H1 (cell line): ENCODE measurements at regions not wholly inside any gene's neighbourhood (a gene's known extent, or its start where the extent isn't known, plus 50 kb on each side); places are given as distances from the start of the nearest gene placed in this dataset.

Experiments used
- CTCF ChIA-PET: fragments of 300-600 bp; sonication (Branson Sonifier 250); formaldehyde crosslinking; loops from one replicate; lab custom pipeline; 2021; ENCODE audit not compliant: partially characterized antibody; lab: Charles Lee
- POLR2A ChIA-PET: fragments of 300-600 bp; sonication (Branson Sonifier 250); formaldehyde crosslinking; loops from one replicate; lab custom pipeline; 2021; ENCODE audit warnings: inconsistent platforms; ENCODE audit not compliant: partially characterized antibody; lab: Charles Lee
- DNase-seq, 2 experiments: peaks; one replicate each; pipeline versions ENCODE4 v3.0.0 to v3.0.0-alpha.2; 2010 to 2022; ENCODE audit warnings: low spot score in 2 of 2, low read depth in 1 of 2, mixed read lengths in 1 of 2
- FAIRE-seq: peaks from 2 replicates; lab custom pipeline; 2011; peaks lifted over from hg19 to GRCh38; lab: Jason Lieb, UNC
- H2AFZ ChIP-seq: 2 replicates; pipeline ENCODE4 v1.8.1; 2012; ENCODE audit warnings: low read length, inconsistent platforms
- H2AK5ac ChIP-seq: 2 replicates; pipeline ENCODE4 v1.6.1; 2013; ENCODE audit warnings: low read depth, low read length
- H2BK120ac ChIP-seq: replicated peaks from 2 replicates; pipeline ENCODE3; 2013; ENCODE audit warnings: low read depth, low read length, inconsistent platforms
- H2BK12ac ChIP-seq: 2 replicates; pipeline ENCODE4 v1.6.1; 2013; ENCODE audit warnings: low read depth, low read length
- H2BK15ac ChIP-seq: 2 replicates; pipeline ENCODE4 v1.6.1; 2013; ENCODE audit warnings: low read length
- H2BK20ac ChIP-seq: 2 replicates; pipeline ENCODE4 v1.6.1; 2013; ENCODE audit warnings: low read length
- H2BK5ac ChIP-seq: 2 replicates; pipeline ENCODE4 v1.6.1; 2013; ENCODE audit warnings: low read depth, low read length
- H3K14ac ChIP-seq: 2 replicates; pipeline ENCODE4 v1.6.1; 2013; ENCODE audit warnings: inconsistent platforms; ENCODE audit not compliant: insufficient read length
- H3K18ac ChIP-seq: 2 replicates; pipeline ENCODE4 v1.6.1; 2013; ENCODE audit warnings: low read length; ENCODE audit errors: extremely low read depth
- H3K23ac ChIP-seq: 2 replicates; pipeline ENCODE4 v1.6.1; 2013; ENCODE audit warnings: inconsistent platforms; ENCODE audit not compliant: insufficient read length
- H3K23me2 ChIP-seq: 2 replicates; pipeline ENCODE4 v1.6.1; 2013; ENCODE audit warnings: low read depth, low read length
- H3K27ac ChIP-seq: 2 replicates; pipeline ENCODE4 v1.6.1; 2011; ENCODE audit warnings: low read depth, low read length, inconsistent platforms
- H3K27me3 ChIP-seq, 4 experiments: replicated peaks in 1 of 4; 1 replicate in 1 of 4; 2 replicates in 3 of 4; pipeline versions ENCODE4 v1.6.1 to v1.8.1; 2011 to 2013; ENCODE audit warnings: low read length in 3 of 4, mild to moderate bottlenecking in 3 of 4, inconsistent platforms in 2 of 4, mixed read lengths in 2 of 4, moderate library complexity in 1 of 4; ENCODE audit not compliant: control insufficient read depth in 3 of 4, insufficient read depth in 3 of 4; ENCODE audit errors: extremely low read depth in 1 of 4
- H3K36me3 ChIP-seq, 4 experiments: 2 replicates each; pipeline versions ENCODE4 v1.6.1 to v1.8.1; 2011 to 2013; ENCODE audit warnings: mild to moderate bottlenecking in 4 of 4, low read length in 3 of 4, moderate library complexity in 2 of 4, control low read depth in 1 of 4, inconsistent platforms in 1 of 4; ENCODE audit not compliant: insufficient read depth in 4 of 4, control insufficient read depth in 2 of 4
- H3K4ac ChIP-seq: replicated peaks from 2 replicates; pipeline ENCODE3; 2013; ENCODE audit warnings: low read length, low read depth, mixed read lengths, inconsistent platforms; ENCODE audit not compliant: insufficient read length
- H3K4me1 ChIP-seq, 4 experiments: replicated peaks in 1 of 4; 1 replicate in 1 of 4; 2 replicates in 3 of 4; pipeline versions ENCODE4 v1.6.1 to v1.8.1; 2011 to 2013; ENCODE audit warnings: low read length in 3 of 4, inconsistent platforms in 2 of 4, mixed read lengths in 1 of 4; ENCODE audit not compliant: insufficient read depth in 4 of 4, control insufficient read depth in 3 of 4
- H3K4me2 ChIP-seq, 2 experiments: 2 replicates each; pipeline versions ENCODE4 v1.6.1 to v1.8.1; 2011 to 2013; ENCODE audit warnings: low read depth in 2 of 2, low read length in 2 of 2, control low read depth in 1 of 2, inconsistent platforms in 1 of 2, mild to moderate bottlenecking in 1 of 2; ENCODE audit not compliant: insufficient read depth in 1 of 2
- H3K4me3 ChIP-seq, 4 experiments: fragments of 200-600, 300-600 bp in 1 of 4; sonication (generic), shearing (Covaris generic), sonication (Bioruptor Twin) in 1 of 4; 2 replicates each; pipeline versions ENCODE4 v1.5.1 to v1.8.1; 2011 to 2016; ENCODE audit warnings: low read length in 4 of 4, low read depth in 3 of 4, control low read depth in 2 of 4, inconsistent platforms in 2 of 4, mild to moderate bottlenecking in 2 of 4, mixed read lengths in 1 of 4, moderate library complexity in 1 of 4; ENCODE audit not compliant: insufficient read depth in 2 of 4; ENCODE audit errors: extremely low read depth in 1 of 4
- H3K56ac ChIP-seq: replicated peaks from 2 replicates; pipeline ENCODE3; 2013; ENCODE audit warnings: low read depth, mild to moderate bottlenecking, mixed read lengths, low read length, inconsistent platforms; ENCODE audit not compliant: insufficient read length
- H3K79me1 ChIP-seq: 2 replicates; pipeline ENCODE4 v1.6.1; 2013; ENCODE audit warnings: low read depth, low read length, control low read depth
- H3K79me2 ChIP-seq, 2 experiments: 2 replicates each; pipeline versions ENCODE4 v1.6.1 to v1.8.1; 2012 to 2013; ENCODE audit warnings: low read length in 2 of 2, mild to moderate bottlenecking in 2 of 2, inconsistent platforms in 1 of 2; ENCODE audit not compliant: insufficient read depth in 2 of 2, control insufficient read depth in 1 of 2
- H3K9ac ChIP-seq, 4 experiments: replicated peaks in 1 of 4; 1 replicate in 1 of 4; 2 replicates in 3 of 4; pipeline versions ENCODE4 v1.6.1 to v1.8.1; 2011 to 2013; ENCODE audit warnings: low read depth in 3 of 4, low read length in 3 of 4, control low read depth in 2 of 4, mild to moderate bottlenecking in 2 of 4, moderate library complexity in 2 of 4, inconsistent platforms in 1 of 4; ENCODE audit errors: extremely low read depth in 1 of 4
- H3K9me3 ChIP-seq, 2 experiments: 2 replicates each; pipeline versions ENCODE4 v1.6.1 to v1.8.1; 2012 to 2013; ENCODE audit warnings: mild to moderate bottlenecking in 2 of 2, moderate library complexity in 2 of 2, control low read depth in 1 of 2, inconsistent platforms in 1 of 2, low read depth in 1 of 2, low read length in 1 of 2, mixed read lengths in 1 of 2; ENCODE audit not compliant: insufficient read depth in 2 of 2
- H4K20me1 ChIP-seq, 2 experiments: replicated peaks in 1 of 2; 2 replicates each; pipeline versions ENCODE3 to v1.8.1; 2011 to 2013; ENCODE audit warnings: inconsistent platforms in 2 of 2, low read length in 2 of 2, mild to moderate bottlenecking in 1 of 2; ENCODE audit not compliant: insufficient read depth in 2 of 2, control insufficient read depth in 1 of 2
- H4K5ac ChIP-seq: 2 replicates; pipeline ENCODE4 v1.6.1; 2013; ENCODE audit warnings: low read length, low read depth, mixed read lengths, inconsistent platforms; ENCODE audit not compliant: insufficient read length
- H4K8ac ChIP-seq: 2 replicates; pipeline ENCODE4 v1.8.0; 2013; ENCODE audit warnings: mild to moderate bottlenecking, moderate library complexity, low read length, inconsistent platforms; ENCODE audit not compliant: insufficient read depth; ENCODE audit errors: extremely low read depth
- H4K91ac ChIP-seq: replicated peaks from 2 replicates; pipeline ENCODE3; 2013; ENCODE audit warnings: low read length, mixed read lengths, inconsistent platforms; ENCODE audit not compliant: insufficient read length
- ATF2 ChIP-seq: IDR thresholded peaks from 2 replicates; pipeline ENCODE4 v1.6.1; 2012; ENCODE audit warnings: low read length, inconsistent platforms
- FOSL1 ChIP-seq: IDR thresholded peaks from 2 replicates; pipeline ENCODE4 v1.6.1; 2011; ENCODE audit warnings: mild to moderate bottlenecking, low read depth, low read length, moderate library complexity; ENCODE audit not compliant: insufficient read depth
- HDAC2 ChIP-seq, 2 experiments: fragments of 300-600 bp in 1 of 2; sonication (generic) in 1 of 2; IDR thresholded peaks; 2 replicates each; pipeline ENCODE4 v1.6.1; 2011 to 2012; ENCODE audit warnings: low read depth in 2 of 2, low read length in 2 of 2, mild to moderate bottlenecking in 2 of 2, moderate library complexity in 2 of 2, borderline replicate concordance in 1 of 2, inconsistent platforms in 1 of 2
- MAFK ChIP-seq: IDR thresholded peaks from 2 replicates; pipeline ENCODE4 v1.6.1; 2012; ENCODE audit warnings: low read depth, mild to moderate bottlenecking, improper control_type of control experiment, low read length
- SIN3A ChIP-seq, 2 experiments: IDR thresholded peaks in 1 of 2; conservative IDR thresholded peaks in 1 of 2; 2 replicates each; pipeline ENCODE4 v1.6.1; 2011 to 2012; ENCODE audit warnings: low read length in 2 of 2, improper control_type of control experiment in 1 of 2, low read depth in 1 of 2, mild to moderate bottlenecking in 1 of 2
- TCF12 ChIP-seq: IDR thresholded peaks from 2 replicates; pipeline ENCODE4 v1.6.1; 2011; ENCODE audit warnings: low read depth, mild to moderate bottlenecking, low read length
- WGBS, 2 experiments: shearing (Covaris generic) in 1 of 2; methylation state at CpG; one replicate each; pipeline versions ENCODE4 v1.1.6 to v1.1.7; 2013 to 2015; ENCODE audit warnings: low lambda C conversion rate in 2 of 2, mixed read lengths in 2 of 2, inconsistent platforms in 1 of 2, low coverage in 1 of 2, missing lambda C conversion rate in 1 of 2; ENCODE audit not compliant: insufficient replicate concordance in 2 of 2, insufficient coverage in 1 of 2, insufficient read length in 1 of 2; ENCODE audit errors: extremely low coverage in 1 of 2, missing lambda C conversion rate in 1 of 2; 5-methylcytosine and 5-hydroxymethylcytosine counted together

GRCh38 chr7:10696064-10696463 is 277.6 kb upstream of the PHF14 start:
- ChIA-PET POLR2A (interaction anchor here (1.4 kb wide), 1 partner anchor 16 kb away, joined by 4 read pairs; no protein-coding TSS in a partner anchor), CTCF (interaction anchor here (0.8 to 1.7 kb wide), 2 partner anchors 15 kb away, joined by 3 to 4 read pairs; no protein-coding TSS in a partner anchor)
- H3K14ac ChIP-seq, result no peak overlapping the region
- H2BK15ac ChIP-seq, result no peak overlapping the region
- no peaks in the 10 kb centered on the region for H4K20me1 ChIP-seq
- no peak overlapping the region for H4K8ac ChIP-seq
- H3K9ac ChIP-seq, result no peak overlapping the region
- no peak overlapping the region for H3K23ac ChIP-seq
- H3K27me3 ChIP-seq, result no peaks in the 10 kb centered on the region
- H3K27ac ChIP-seq, result no peak overlapping the region
- no peak overlapping the region for H2BK120ac ChIP-seq
- no peak for TF ChIP-seq TCF12
- TF ChIP-seq ATF2, result no peak
- TF ChIP-seq FOSL1, result no peak
- TF ChIP-seq SIN3A (conservative IDR thresholded peaks at IDR 0.05 in 1 of 2, IDR thresholded peaks at IDR 0.05 in 1 of 2; ENCODE audit: low read depth in 1 of 2, low read length in 2 of 2), result no peak
- TF ChIP-seq HDAC2 (IDR thresholded peaks at IDR 0.05; ENCODE audit: borderline replicate concordance in 1 of 2, low read depth in 2 of 2, low read length in 2 of 2), result no peak
- no peak for TF ChIP-seq MAFK
- H2AK5ac ChIP-seq, result no peak overlapping the region
- no peak overlapping the region for H3K18ac ChIP-seq
- no peaks in the 10 kb centered on the region for H3K23me2 ChIP-seq
- H4K91ac ChIP-seq, result no peak overlapping the region
- no peak overlapping the region for H2BK20ac ChIP-seq
- DNase-seq (no peak), FAIRE-seq (no peak)
- H2AFZ ChIP-seq, result no peak overlapping the region
- WGBS, 2 experiments, result 90% methylated on average over 5 of the region's 5 CpGs; no CpG with 5 or more reads in 1 of the 2 experiments
- H3K79me2 ChIP-seq, result no peaks in the 10 kb centered on the region
- H3K4me3 ChIP-seq, result no peak overlapping the region
- H3K9me3 ChIP-seq, result no peaks in the 10 kb centered on the region
- H2BK5ac ChIP-seq, result no peak overlapping the region
- H4K5ac ChIP-seq, result no peak overlapping the region
- no peak overlapping the region for H2BK12ac ChIP-seq
- H3K4me1 ChIP-seq, result no peaks in the 10 kb centered on the region
- no peak overlapping the region for H3K4ac ChIP-seq
- H3K56ac ChIP-seq, result no peak overlapping the region
- no peaks in the 10 kb centered on the region for H3K36me3 ChIP-seq
- no peak overlapping the region for H3K4me2 ChIP-seq
- H3K79me1 ChIP-seq, result no peaks in the 10 kb centered on the region
